H1 (cell line): ENCODE measurements at regions not wholly inside any gene's neighbourhood (a gene's known extent, or its start where the extent isn't known, plus 50 kb on each side); places are given as distances from the start of the nearest gene placed in this dataset.

ENCODE experiments used
- CTCF ChIA-PET: fragments of 300-600 bp; sonication (Branson Sonifier 250); formaldehyde crosslinking; loops from one replicate; lab custom pipeline; 2021; ENCODE audit not compliant: partially characterized antibody; lab: Charles Lee
- POLR2A ChIA-PET: fragments of 300-600 bp; sonication (Branson Sonifier 250); formaldehyde crosslinking; loops from one replicate; lab custom pipeline; 2021; ENCODE audit warnings: inconsistent platforms; ENCODE audit not compliant: partially characterized antibody; lab: Charles Lee
- DNase-seq, 2 experiments: peaks; one replicate each; pipeline versions ENCODE4 v3.0.0 to v3.0.0-alpha.2; 2010 to 2022; ENCODE audit warnings: low spot score in 2 of 2, low read depth in 1 of 2, mixed read lengths in 1 of 2
- FAIRE-seq: peaks from 2 replicates; lab custom pipeline; 2011; peaks lifted over from hg19 to GRCh38; lab: Jason Lieb, UNC
- H2AFZ ChIP-seq: 2 replicates; pipeline ENCODE4 v1.8.1; 2012; ENCODE audit warnings: low read length, inconsistent platforms
- H2AK5ac ChIP-seq: 2 replicates; pipeline ENCODE4 v1.6.1; 2013; ENCODE audit warnings: low read depth, low read length
- H2BK120ac ChIP-seq: replicated peaks from 2 replicates; pipeline ENCODE3; 2013; ENCODE audit warnings: low read depth, low read length, inconsistent platforms
- H2BK12ac ChIP-seq: 2 replicates; pipeline ENCODE4 v1.6.1; 2013; ENCODE audit warnings: low read depth, low read length
- H2BK15ac ChIP-seq: 2 replicates; pipeline ENCODE4 v1.6.1; 2013; ENCODE audit warnings: low read length
- H2BK20ac ChIP-seq: 2 replicates; pipeline ENCODE4 v1.6.1; 2013; ENCODE audit warnings: low read length
- H2BK5ac ChIP-seq: 2 replicates; pipeline ENCODE4 v1.6.1; 2013; ENCODE audit warnings: low read depth, low read length
- H3K14ac ChIP-seq: 2 replicates; pipeline ENCODE4 v1.6.1; 2013; ENCODE audit warnings: inconsistent platforms; ENCODE audit not compliant: insufficient read length
- H3K18ac ChIP-seq: 2 replicates; pipeline ENCODE4 v1.6.1; 2013; ENCODE audit warnings: low read length; ENCODE audit errors: extremely low read depth
- H3K23ac ChIP-seq: 2 replicates; pipeline ENCODE4 v1.6.1; 2013; ENCODE audit warnings: inconsistent platforms; ENCODE audit not compliant: insufficient read length
- H3K23me2 ChIP-seq: 2 replicates; pipeline ENCODE4 v1.6.1; 2013; ENCODE audit warnings: low read depth, low read length
- H3K27ac ChIP-seq: 2 replicates; pipeline ENCODE4 v1.6.1; 2011; ENCODE audit warnings: low read depth, low read length, inconsistent platforms
- H3K27me3 ChIP-seq, 4 experiments: replicated peaks in 1 of 4; 1 replicate in 1 of 4; 2 replicates in 3 of 4; pipeline versions ENCODE4 v1.6.1 to v1.8.1; 2011 to 2013; ENCODE audit warnings: low read length in 3 of 4, mild to moderate bottlenecking in 3 of 4, inconsistent platforms in 2 of 4, mixed read lengths in 2 of 4, moderate library complexity in 1 of 4; ENCODE audit not compliant: control insufficient read depth in 3 of 4, insufficient read depth in 3 of 4; ENCODE audit errors: extremely low read depth in 1 of 4
- H3K36me3 ChIP-seq, 4 experiments: 2 replicates each; pipeline versions ENCODE4 v1.6.1 to v1.8.1; 2011 to 2013; ENCODE audit warnings: mild to moderate bottlenecking in 4 of 4, low read length in 3 of 4, moderate library complexity in 2 of 4, control low read depth in 1 of 4, inconsistent platforms in 1 of 4; ENCODE audit not compliant: insufficient read depth in 4 of 4, control insufficient read depth in 2 of 4
- H3K4ac ChIP-seq: replicated peaks from 2 replicates; pipeline ENCODE3; 2013; ENCODE audit warnings: low read length, low read depth, mixed read lengths, inconsistent platforms; ENCODE audit not compliant: insufficient read length
- H3K4me1 ChIP-seq, 4 experiments: replicated peaks in 1 of 4; 1 replicate in 1 of 4; 2 replicates in 3 of 4; pipeline versions ENCODE4 v1.6.1 to v1.8.1; 2011 to 2013; ENCODE audit warnings: low read length in 3 of 4, inconsistent platforms in 2 of 4, mixed read lengths in 1 of 4; ENCODE audit not compliant: insufficient read depth in 4 of 4, control insufficient read depth in 3 of 4
- H3K4me2 ChIP-seq, 2 experiments: 2 replicates each; pipeline versions ENCODE4 v1.6.1 to v1.8.1; 2011 to 2013; ENCODE audit warnings: low read depth in 2 of 2, low read length in 2 of 2, control low read depth in 1 of 2, inconsistent platforms in 1 of 2, mild to moderate bottlenecking in 1 of 2; ENCODE audit not compliant: insufficient read depth in 1 of 2
- H3K4me3 ChIP-seq, 4 experiments: fragments of 200-600, 300-600 bp in 1 of 4; sonication (generic), shearing (Covaris generic), sonication (Bioruptor Twin) in 1 of 4; 2 replicates each; pipeline versions ENCODE4 v1.5.1 to v1.8.1; 2011 to 2016; ENCODE audit warnings: low read length in 4 of 4, low read depth in 3 of 4, control low read depth in 2 of 4, inconsistent platforms in 2 of 4, mild to moderate bottlenecking in 2 of 4, mixed read lengths in 1 of 4, moderate library complexity in 1 of 4; ENCODE audit not compliant: insufficient read depth in 2 of 4; ENCODE audit errors: extremely low read depth in 1 of 4
- H3K56ac ChIP-seq: replicated peaks from 2 replicates; pipeline ENCODE3; 2013; ENCODE audit warnings: low read depth, mild to moderate bottlenecking, mixed read lengths, low read length, inconsistent platforms; ENCODE audit not compliant: insufficient read length
- H3K79me1 ChIP-seq: 2 replicates; pipeline ENCODE4 v1.6.1; 2013; ENCODE audit warnings: low read depth, low read length, control low read depth
- H3K79me2 ChIP-seq, 2 experiments: 2 replicates each; pipeline versions ENCODE4 v1.6.1 to v1.8.1; 2012 to 2013; ENCODE audit warnings: low read length in 2 of 2, mild to moderate bottlenecking in 2 of 2, inconsistent platforms in 1 of 2; ENCODE audit not compliant: insufficient read depth in 2 of 2, control insufficient read depth in 1 of 2
- H3K9ac ChIP-seq, 4 experiments: replicated peaks in 1 of 4; 1 replicate in 1 of 4; 2 replicates in 3 of 4; pipeline versions ENCODE4 v1.6.1 to v1.8.1; 2011 to 2013; ENCODE audit warnings: low read depth in 3 of 4, low read length in 3 of 4, control low read depth in 2 of 4, mild to moderate bottlenecking in 2 of 4, moderate library complexity in 2 of 4, inconsistent platforms in 1 of 4; ENCODE audit errors: extremely low read depth in 1 of 4
- H3K9me3 ChIP-seq, 2 experiments: 2 replicates each; pipeline versions ENCODE4 v1.6.1 to v1.8.1; 2012 to 2013; ENCODE audit warnings: mild to moderate bottlenecking in 2 of 2, moderate library complexity in 2 of 2, control low read depth in 1 of 2, inconsistent platforms in 1 of 2, low read depth in 1 of 2, low read length in 1 of 2, mixed read lengths in 1 of 2; ENCODE audit not compliant: insufficient read depth in 2 of 2
- H4K20me1 ChIP-seq, 2 experiments: replicated peaks in 1 of 2; 2 replicates each; pipeline versions ENCODE3 to v1.8.1; 2011 to 2013; ENCODE audit warnings: inconsistent platforms in 2 of 2, low read length in 2 of 2, mild to moderate bottlenecking in 1 of 2; ENCODE audit not compliant: insufficient read depth in 2 of 2, control insufficient read depth in 1 of 2
- H4K5ac ChIP-seq: 2 replicates; pipeline ENCODE4 v1.6.1; 2013; ENCODE audit warnings: low read length, low read depth, mixed read lengths, inconsistent platforms; ENCODE audit not compliant: insufficient read length
- H4K8ac ChIP-seq: 2 replicates; pipeline ENCODE4 v1.8.0; 2013; ENCODE audit warnings: mild to moderate bottlenecking, moderate library complexity, low read length, inconsistent platforms; ENCODE audit not compliant: insufficient read depth; ENCODE audit errors: extremely low read depth
- H4K91ac ChIP-seq: replicated peaks from 2 replicates; pipeline ENCODE3; 2013; ENCODE audit warnings: low read length, mixed read lengths, inconsistent platforms; ENCODE audit not compliant: insufficient read length
- BCL11A ChIP-seq, 2 experiments: IDR thresholded peaks; one replicate each; pipeline ENCODE4 v1.6.1; 2011; ENCODE audit warnings: low read depth in 2 of 2, low read length in 2 of 2, mild to moderate bottlenecking in 2 of 2
- BRCA1 ChIP-seq: IDR thresholded peaks from 2 replicates; pipeline ENCODE4 v1.6.1; 2012; ENCODE audit warnings: low read depth, low read length, improper control_type of control experiment
- CBX8 ChIP-seq: fragments of 300-800, 300-1000 bp; sonication (generic); IDR thresholded peaks from 2 replicates; pipeline ENCODE4 v1.7.1; 2016; ENCODE audit warnings: low read depth, low read length, borderline replicate concordance
- CHD1 ChIP-seq: IDR thresholded peaks from 2 replicates; pipeline ENCODE4 v1.6.1; 2012; ENCODE audit warnings: low read depth, low read length, improper control_type of control experiment
- CTBP2 ChIP-seq: IDR thresholded peaks from 2 replicates; pipeline ENCODE4 v1.7.0; 2011; ENCODE audit warnings: borderline replicate concordance, mild to moderate bottlenecking, moderate library complexity, mixed read lengths, low read length; ENCODE audit not compliant: insufficient read depth, insufficient read length
- FOSL1 ChIP-seq: IDR thresholded peaks from 2 replicates; pipeline ENCODE4 v1.6.1; 2011; ENCODE audit warnings: mild to moderate bottlenecking, low read depth, low read length, moderate library complexity; ENCODE audit not compliant: insufficient read depth
- HDAC2 ChIP-seq, 2 experiments: fragments of 300-600 bp in 1 of 2; sonication (generic) in 1 of 2; IDR thresholded peaks; 2 replicates each; pipeline ENCODE4 v1.6.1; 2011 to 2012; ENCODE audit warnings: low read depth in 2 of 2, low read length in 2 of 2, mild to moderate bottlenecking in 2 of 2, moderate library complexity in 2 of 2, borderline replicate concordance in 1 of 2, inconsistent platforms in 1 of 2
- HDAC6 ChIP-seq: IDR thresholded peaks from one replicate; pipeline ENCODE4 v1.7.1; 2012; ENCODE audit warnings: low read depth, mild to moderate bottlenecking, inconsistent platforms, low read length, moderate library complexity
- POLR2AphosphoS5 ChIP-seq: IDR thresholded peaks from 2 replicates; pipeline ENCODE4 v1.6.1; 2011; ENCODE audit warnings: low read depth, low read length
- SAP30 ChIP-seq: fragments of 300-600 bp; sonication (generic); IDR thresholded peaks from 2 replicates; pipeline ENCODE4 v1.7.1; 2012; ENCODE audit warnings: low read length, moderate library complexity, mild to moderate bottlenecking, inconsistent platforms; ENCODE audit not compliant: insufficient read depth, insufficient replicate concordance
- SIN3A ChIP-seq, 2 experiments: IDR thresholded peaks in 1 of 2; conservative IDR thresholded peaks in 1 of 2; 2 replicates each; pipeline ENCODE4 v1.6.1; 2011 to 2012; ENCODE audit warnings: low read length in 2 of 2, improper control_type of control experiment in 1 of 2, low read depth in 1 of 2, mild to moderate bottlenecking in 1 of 2
- TCF12 ChIP-seq: IDR thresholded peaks from 2 replicates; pipeline ENCODE4 v1.6.1; 2011; ENCODE audit warnings: low read depth, mild to moderate bottlenecking, low read length
- WGBS, 2 experiments: shearing (Covaris generic) in 1 of 2; methylation state at CpG; one replicate each; pipeline versions ENCODE4 v1.1.6 to v1.1.7; 2013 to 2015; ENCODE audit warnings: low lambda C conversion rate in 2 of 2, mixed read lengths in 2 of 2, inconsistent platforms in 1 of 2, low coverage in 1 of 2, missing lambda C conversion rate in 1 of 2; ENCODE audit not compliant: insufficient replicate concordance in 2 of 2, insufficient coverage in 1 of 2, insufficient read length in 1 of 2; ENCODE audit errors: extremely low coverage in 1 of 2, missing lambda C conversion rate in 1 of 2; 5-methylcytosine and 5-hydroxymethylcytosine counted together
- TF ChIP-seq, protein P1 (sequence below): IDR thresholded peaks from 2 replicates; pipeline ENCODE4 v1.6.1; 2012; ENCODE audit warnings: low read length, inconsistent platforms

DNA sequence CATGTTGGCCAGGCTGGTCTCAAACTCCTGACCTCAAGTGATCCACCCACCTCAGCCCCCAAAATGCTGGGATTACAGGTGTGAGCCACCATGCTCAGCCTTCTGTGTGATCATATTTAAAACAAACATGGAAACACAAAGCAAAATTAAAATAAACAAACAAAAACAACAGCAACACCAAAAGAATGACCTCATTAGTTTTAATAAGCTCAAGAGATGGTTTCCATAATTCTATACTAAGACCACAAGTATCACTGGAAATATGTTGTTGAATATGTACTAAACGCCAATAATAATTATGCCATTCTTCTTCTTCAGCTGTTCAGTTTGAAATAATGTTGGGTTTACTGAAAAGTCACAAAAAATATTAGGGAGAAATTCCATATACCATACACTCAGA, 526.4 kb downstream of the LRRIQ3 start:
- CTCF ChIA-PET, result no interaction called here
- no peak overlapping the region for H2BK12ac ChIP-seq
- no peak overlapping the region for H3K56ac ChIP-seq

More for the DNA sequence above, 526.4 kb downstream of the LRRIQ3 start:
- Histone ChIP-seq H3K4me2 (no peak overlapping the region), H3K4ac (no peak overlapping the region), H3K23me2 (no peaks in the 10 kb centered on the region), H3K23ac (no peak overlapping the region), H3K27ac (no peak overlapping the region), H3K9me3 (peaks cover 6 to 8% of the 10 kb centered on the region in 2 experiments; a peak in 3 of 4 replicates), H2BK15ac (no peak overlapping the region)
- 95% methylated on average over 1 of the region's 1 CpG; no CpG with 5 or more reads in 1 of the 2 experiments for WGBS, 2 experiments
- POLR2A ChIA-PET, result no interaction called here
- TF ChIP-seq BRCA1 (no peak), CTBP2 (no peak), SAP30 (no peak), CBX8 (no peak), FOSL1 (no peak), SIN3A (conservative IDR thresholded peaks at IDR 0.05 in 1 of 2, IDR thresholded peaks at IDR 0.05 in 1 of 2; ENCODE audit: low read depth in 1 of 2, low read length in 2 of 2) (no peak), BCL11A (IDR thresholded peaks at IDR 0.05; ENCODE audit: low read depth in 2 of 2, low read length in 2 of 2) (no peak), TCF12 (no peak), POLR2AphosphoS5 (no peak), CHD1 (no peak), HDAC2 (IDR thresholded peaks at IDR 0.05; ENCODE audit: borderline replicate concordance in 1 of 2, low read depth in 2 of 2, low read length in 2 of 2) (no peak), HDAC6 (no peak)
- TF ChIP-seq, protein P1, sequence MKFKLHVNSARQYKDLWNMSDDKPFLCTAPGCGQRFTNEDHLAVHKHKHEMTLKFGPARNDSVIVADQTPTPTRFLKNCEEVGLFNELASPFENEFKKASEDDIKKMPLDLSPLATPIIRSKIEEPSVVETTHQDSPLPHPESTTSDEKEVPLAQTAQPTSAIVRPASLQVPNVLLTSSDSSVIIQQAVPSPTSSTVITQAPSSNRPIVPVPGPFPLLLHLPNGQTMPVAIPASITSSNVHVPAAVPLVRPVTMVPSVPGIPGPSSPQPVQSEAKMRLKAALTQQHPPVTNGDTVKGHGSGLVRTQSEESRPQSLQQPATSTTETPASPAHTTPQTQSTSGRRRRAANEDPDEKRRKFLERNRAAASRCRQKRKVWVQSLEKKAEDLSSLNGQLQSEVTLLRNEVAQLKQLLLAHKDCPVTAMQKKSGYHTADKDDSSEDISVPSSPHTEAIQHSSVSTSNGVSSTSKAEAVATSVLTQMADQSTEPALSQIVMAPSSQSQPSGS, result no peak
- TF ChIP-seq, all 59 proteins: peak for 0
- Histone ChIP-seq H2BK5ac (no peak overlapping the region), H3K4me1 (no peaks in the 10 kb centered on the region), H3K4me3 (no peak overlapping the region), H2BK120ac (no peak overlapping the region), H2AFZ (no peak overlapping the region), H4K20me1 (no peaks in the 10 kb centered on the region), H4K91ac (no peak overlapping the region), H3K79me2 (no peaks in the 10 kb centered on the region), H4K8ac (no peak overlapping the region), H3K9ac (no peak overlapping the region), H3K27me3 (no peaks in the 10 kb centered on the region), H3K79me1 (no peaks in the 10 kb centered on the region), H2AK5ac (no peak overlapping the region), H3K18ac (no peak overlapping the region), H4K5ac (no peak overlapping the region), H3K36me3 (no peaks in the 10 kb centered on the region), H2BK20ac (no peak overlapping the region), H3K14ac (no peak overlapping the region)
- DNase-seq, result no peak
- no peak for FAIRE-seq
